Head of caudate nucleus (tissue), 42 donors: ENCODE measurements at regions not wholly inside any gene's neighbourhood (a gene's known extent, or its start where the extent isn't known, plus 50 kb on each side); places are given as distances from the start of the nearest gene placed in this dataset.
"Not testable (repeated sequence)": the region's sequence is repeated elsewhere in the genome, so short reads cannot be mapped to it uniquely, and the experiment has no call there.

ENCODE experiments used
- DNase-seq, 42 donors: peaks; one replicate each; pipeline versions ENCODE4 v3.0.0 to v3.0.0-alpha.2; 2020 to 2021; ENCODE audit warnings: mixed read lengths in 7 of 42
- intact Hi-C: fragments of 100-400 bp; cut with DNase I; formaldehyde crosslinking; loops from one replicate; pipeline ENCODE4 v1.15.0; 2022

DNA sequence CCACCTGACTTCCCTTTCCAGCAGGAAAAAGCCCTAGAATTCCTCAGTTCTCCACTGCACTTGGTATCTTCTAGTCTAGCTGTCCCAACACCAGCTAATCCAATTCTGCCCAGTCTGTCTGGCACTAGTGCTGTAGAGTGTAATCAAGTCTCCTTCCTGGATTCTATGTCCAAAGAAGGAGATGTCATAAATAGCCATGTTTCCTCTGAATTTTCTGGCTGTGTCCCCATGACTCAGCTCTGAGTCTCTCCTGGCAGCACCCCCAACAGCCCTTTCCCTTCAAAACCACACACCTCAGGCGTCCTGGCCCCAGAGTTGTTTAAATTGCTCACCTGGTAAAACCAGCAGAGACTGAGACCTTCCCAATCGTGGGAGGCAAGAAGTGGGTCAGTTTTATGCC, 197.2 kb downstream of the GRXCR1 start:
- intact Hi-C loops, result no loop called here
- DNase-seq, result no peak

GRCh38 chr4:43103048-43103447, 210.5 kb downstream of the GRXCR1 start:
- intact Hi-C loops, result no loop called here
- DNase-seq, result no peak

GRCh38 chr4:43112139-43112538, 219.6 kb downstream of the GRXCR1 start:
- no peak for DNase-seq
- intact Hi-C loops, result no loop called here

DNA sequence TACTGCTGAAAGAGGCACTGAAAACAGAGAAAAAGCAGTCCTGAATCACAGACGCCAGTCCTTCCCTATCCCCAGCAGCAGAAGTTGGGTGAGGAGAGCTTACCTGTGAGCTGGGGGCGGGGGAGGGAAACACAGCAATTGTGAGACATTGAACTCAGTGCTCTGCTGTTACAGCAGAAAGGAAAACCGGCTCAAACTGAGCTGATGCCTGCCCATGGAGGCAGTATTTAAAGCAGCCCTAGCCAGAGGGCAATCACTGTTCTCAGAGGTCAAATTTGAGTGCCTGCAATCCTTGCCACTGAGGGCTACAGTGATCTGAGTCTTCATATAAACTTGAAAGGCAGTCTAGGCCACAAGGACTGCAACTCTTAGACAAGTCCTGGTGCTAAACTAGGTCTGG, 220.7 kb downstream of the GRXCR1 start:
- intact Hi-C loops, result no loop called here
- no peak for DNase-seq

DNA sequence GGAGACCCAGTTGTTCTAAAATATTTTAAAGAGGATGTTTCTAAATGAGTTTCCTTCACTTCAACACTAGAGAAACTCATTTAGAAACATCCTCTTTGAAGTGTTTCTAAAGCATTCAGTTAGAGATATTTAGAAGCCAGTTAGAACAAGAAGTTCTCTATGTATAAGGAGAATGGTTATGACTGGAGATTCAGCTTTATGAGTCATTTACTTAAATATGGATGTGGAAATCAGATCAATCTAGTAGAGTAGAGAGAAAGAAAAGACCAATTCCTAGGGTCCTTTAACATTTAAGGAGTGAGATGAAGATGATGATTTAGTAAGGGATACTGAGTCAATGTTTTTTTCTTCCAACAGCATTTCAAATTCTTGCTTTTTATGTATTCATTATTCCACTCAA, 234.1 kb downstream of the GRXCR1 start:
- DNase-seq, result no peak
- intact Hi-C loops, result no loop called here

DNA sequence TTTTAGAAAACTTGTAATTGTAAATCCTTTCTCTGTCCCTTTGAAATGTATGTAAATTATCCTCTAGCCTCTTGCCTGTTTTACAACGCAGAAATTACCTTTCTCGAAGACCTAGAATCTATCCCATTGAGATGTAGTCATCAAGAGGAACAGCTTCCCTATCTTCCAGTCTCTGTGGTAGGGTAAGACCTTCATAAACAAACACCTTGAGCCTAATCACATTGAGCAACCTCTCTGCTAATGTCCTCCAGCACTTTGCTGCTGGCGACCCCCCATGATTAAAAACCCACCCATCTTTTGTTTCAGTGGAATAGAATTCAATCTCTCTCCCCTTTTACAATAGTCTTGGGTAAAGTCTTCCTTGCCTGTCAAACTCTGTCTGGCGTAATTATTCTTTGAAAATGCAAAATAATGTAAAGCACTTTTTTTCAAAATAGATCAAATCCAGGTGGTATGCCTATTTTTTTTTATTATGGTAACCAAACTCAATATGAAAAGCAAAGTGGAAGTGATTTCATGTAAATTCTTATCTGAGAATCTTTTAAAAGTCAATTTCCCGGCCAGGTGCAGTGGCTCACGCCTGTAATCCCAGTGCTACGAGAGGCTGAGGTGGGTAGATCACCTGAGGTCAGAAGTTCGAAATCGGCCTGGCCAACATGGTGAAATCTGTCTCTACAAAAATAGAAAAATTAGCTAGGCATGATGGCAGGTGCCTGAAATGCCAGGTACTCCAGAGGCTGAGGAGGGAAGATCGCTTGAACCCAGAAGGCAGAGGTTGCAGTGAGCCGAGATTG, 237.9 kb downstream of the GRXCR1 start:
- intact Hi-C loops, result no loop called here

DNA sequence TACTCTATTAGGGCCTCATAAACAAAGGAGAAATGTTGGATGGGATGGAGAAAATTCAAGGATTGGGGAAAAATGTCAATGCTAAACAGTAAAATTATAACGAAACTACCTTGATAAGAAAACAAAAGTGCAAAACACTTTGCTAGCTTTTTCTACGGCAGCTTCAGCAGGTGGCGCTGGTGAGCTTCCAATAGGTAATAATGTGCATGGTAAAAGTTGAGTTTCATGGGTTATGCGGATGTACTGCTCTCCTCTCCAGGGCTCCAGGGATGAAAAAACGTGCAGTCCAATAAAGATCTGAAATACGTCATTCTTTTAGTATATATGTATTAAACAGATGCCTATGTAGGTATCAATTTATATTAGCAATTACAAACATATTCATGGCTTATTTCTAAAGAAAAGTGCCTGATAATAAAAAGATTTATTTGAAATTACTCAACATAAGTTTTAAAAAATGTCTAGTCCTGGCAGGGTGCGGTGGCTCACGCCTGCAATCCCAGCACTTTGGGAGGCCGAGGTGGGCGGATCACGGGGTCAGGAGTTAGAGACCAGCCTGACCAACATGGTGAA, 239.6 kb downstream of the GRXCR1 start:
- intact Hi-C loops, result no loop called here

More for the DNA sequence above, 237.9 kb downstream of the GRXCR1 start:
- no peak for DNase-seq

DNA sequence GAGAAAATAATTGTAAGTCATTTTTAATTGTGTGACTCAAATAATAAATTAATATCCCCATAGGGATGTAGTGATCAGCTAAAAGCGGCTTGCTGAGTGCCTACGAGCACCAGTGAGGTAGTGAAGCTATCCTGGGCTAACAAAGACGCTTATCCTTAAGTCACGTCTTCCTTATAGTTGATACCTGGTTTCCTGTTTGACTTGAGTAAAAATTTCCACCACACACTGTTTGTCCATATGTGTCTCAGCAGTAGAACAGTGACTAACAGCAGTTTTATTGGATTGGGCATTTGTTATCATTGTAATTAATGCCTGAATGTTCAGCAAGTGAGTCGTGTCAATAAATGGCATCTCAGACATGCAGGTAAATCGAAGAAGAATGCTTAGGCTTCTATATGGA, 241.1 kb downstream of the GRXCR1 start:
- intact Hi-C loops, result no loop called here

More for the DNA sequence above, 239.6 kb downstream of the GRXCR1 start:
- peak; percentile 46 to 88 (median 76) for DNase-seq

GRCh38 chr4:43136752-43137151, 244.2 kb downstream of the GRXCR1 start:
- no peak for DNase-seq

More for the DNA sequence above, 241.1 kb downstream of the GRXCR1 start:
- DNase-seq, result no peak

DNA sequence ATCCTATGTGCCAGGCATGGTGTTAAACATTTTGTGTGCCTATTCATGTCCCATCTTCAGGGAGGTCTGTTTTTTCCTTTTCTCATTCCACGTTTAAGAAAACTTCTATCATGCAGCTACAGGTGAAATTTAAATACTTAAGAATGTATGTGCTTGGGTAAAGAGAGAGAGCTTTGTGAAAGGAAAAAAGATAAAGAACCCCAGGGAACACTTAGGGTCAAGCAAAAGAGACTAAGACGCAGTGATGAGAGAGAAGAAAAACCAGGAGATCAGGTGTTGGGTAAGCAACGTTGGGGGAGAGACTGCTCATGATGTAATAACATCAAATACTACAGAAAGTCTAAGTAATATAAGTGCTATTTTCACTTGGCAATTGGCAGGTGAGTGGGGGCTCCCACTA, 253.7 kb downstream of the GRXCR1 start:
- intact Hi-C loops, result no loop called here
- no peak for DNase-seq

More at GRCh38 chr4:43136752-43137151, 244.2 kb downstream of the GRXCR1 start:
- intact Hi-C loops, result no loop called here

- no peak for DNase-seq
- intact Hi-C loops, result no loop called here
Observed at GRCh38 chr4:43148481-43148880, 256.0 kb downstream of the GRXCR1 start.

GRCh38 chr4:43163101-43163792, 270.7 kb downstream of the GRXCR1 start:
- no peak for DNase-seq
- intact Hi-C loops, result no loop called here

GRCh38 chr4:43189741-43190140, 297.2 kb downstream of the GRXCR1 start:
- intact Hi-C loops, result no loop called here
- DNase-seq, result no peak

- intact Hi-C loops, DNase-seq: not testable (repeated sequence)
Observed at GRCh38 chr4:43212576-43212975, 320.1 kb downstream of the GRXCR1 start.

- intact Hi-C loops, result no loop called here
- no peak for DNase-seq
Observed at GRCh38 chr4:43223820-43224219, 331.3 kb downstream of the GRXCR1 start.

DNA sequence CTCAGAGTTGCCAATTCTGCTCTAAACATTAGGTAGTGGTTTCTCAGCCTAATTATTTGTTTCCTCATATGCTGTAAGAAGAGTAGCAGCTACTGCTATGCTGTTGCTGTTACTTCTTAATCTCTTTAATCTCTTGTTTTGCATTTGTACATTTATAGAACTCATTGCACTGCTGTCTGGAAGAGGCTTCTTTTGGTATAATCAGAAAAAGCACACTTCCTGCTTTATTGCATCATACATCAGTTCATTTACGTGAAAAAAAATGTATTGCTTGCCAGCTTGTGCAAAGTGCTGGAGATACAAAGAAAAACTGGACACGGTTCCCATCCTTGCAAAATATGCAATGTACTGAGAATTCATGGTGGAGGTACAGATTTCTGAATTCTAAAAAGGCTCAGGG, 332.0 kb downstream of the GRXCR1 start:
- no peak for DNase-seq
- intact Hi-C loops, result no loop called here

GRCh38 chr4:43233321-43233720, 340.8 kb downstream of the GRXCR1 start:
- DNase-seq, result no peak
- intact Hi-C loops, result no loop called here

DNA sequence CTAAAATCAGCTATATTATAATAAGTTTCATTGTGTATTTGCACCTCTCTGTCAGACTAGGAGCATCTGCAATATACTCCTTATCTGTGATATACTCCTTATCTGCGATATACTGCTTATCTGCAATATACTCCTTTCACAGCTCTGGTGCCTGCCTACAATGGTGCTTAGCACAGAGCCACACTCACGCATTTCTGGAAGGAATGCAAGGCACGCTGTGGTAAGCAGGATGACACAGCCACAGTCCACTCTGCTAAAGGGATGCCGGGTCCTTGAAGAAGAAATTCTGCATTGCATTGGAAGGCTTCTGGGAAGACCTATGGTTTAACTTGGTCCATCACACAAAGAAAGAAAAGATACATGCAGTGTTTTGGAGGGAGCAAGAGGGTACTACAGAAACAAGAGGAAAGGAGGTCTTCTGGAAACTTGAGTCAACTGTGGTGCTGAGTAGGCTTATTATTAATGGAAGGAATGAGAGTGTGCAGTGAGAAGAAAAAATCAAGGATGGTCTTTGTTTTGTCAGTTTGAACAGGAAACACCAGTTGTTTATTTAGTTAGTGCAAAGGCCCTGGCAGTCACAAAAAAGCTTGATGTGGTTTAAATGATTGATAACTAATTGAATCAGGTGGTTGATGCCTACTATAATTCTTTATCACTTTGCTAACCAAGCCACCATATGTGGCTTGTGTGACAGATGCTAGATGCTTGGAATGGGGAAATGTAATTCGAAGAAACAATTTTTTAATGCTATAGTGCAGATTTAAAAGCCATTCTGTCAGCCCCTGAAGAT, 342.3 kb downstream of the GRXCR1 start:
- DNase-seq, result no peak
- intact Hi-C loops, result no loop called here

GRCh38 chr4:43238008-43238407, 345.5 kb downstream of the GRXCR1 start:
- intact Hi-C loops, result no loop called here
- no peak for DNase-seq

DNA sequence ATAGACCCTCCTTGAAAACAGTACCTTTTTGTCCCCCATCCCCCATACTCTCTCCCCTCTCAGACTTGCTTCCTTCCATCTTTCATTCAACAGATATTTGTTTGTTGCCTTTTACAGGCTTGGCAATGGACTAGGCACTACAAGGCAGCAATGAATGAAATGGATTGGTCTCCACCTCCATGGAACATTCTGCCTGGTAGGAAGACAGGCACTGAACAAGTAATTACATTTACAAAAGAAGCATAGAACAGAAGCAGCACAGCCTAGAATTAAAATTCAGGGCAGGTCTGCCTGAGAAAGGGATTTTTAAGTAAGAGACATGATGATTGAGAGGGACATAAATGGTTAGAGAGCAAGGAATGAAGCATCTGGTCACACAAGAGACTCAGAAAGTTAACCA, 346.1 kb downstream of the GRXCR1 start:
- intact Hi-C loops, result no loop called here
- peak in 4 of 42 donors; percentile 6 to 40 (median 14) for DNase-seq
